ENCODE measurements at regions not wholly inside any gene's neighbourhood (a gene's known extent, or its start where the extent isn't known, plus 50 kb on each side); places are given as distances from the start of the nearest gene placed in this dataset.
"Not testable (repeated sequence)": the region's sequence is repeated elsewhere in the genome, so short reads cannot be mapped to it uniquely, and the experiment has no call there.

DNA sequence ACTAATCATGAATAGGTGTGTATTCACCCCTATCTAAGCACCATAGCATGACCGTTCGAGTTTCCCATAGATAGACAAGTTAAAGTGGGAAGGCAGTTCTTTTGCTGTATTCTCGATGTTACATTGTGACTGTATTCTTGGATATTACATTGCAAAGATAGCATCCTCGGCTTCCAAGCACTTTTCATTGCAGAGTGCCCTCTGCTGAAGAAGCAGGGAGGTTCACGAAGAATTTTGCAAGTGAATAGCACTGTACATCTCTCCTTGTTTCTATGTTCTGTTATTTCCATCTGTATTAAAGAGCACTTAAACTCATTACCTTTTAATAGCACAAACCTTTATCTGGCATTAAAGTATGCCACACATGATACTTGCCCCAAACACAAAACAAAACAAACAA, 426.7 kb upstream of the ARX start:
- DNase-seq (ENCODE audit: low read depth): no peak
- no peak overlapping the region for H3K4me3 ChIP-seq (ENCODE audit: low read depth, low read length)

GRCh38 chrX:25433307-25433706, 417.5 kb upstream of the ARX start:
- no peak for DNase-seq (ENCODE audit: low read depth)
- H3K4me3 ChIP-seq (ENCODE audit: low read depth, low read length): no peak overlapping the region

DNA sequence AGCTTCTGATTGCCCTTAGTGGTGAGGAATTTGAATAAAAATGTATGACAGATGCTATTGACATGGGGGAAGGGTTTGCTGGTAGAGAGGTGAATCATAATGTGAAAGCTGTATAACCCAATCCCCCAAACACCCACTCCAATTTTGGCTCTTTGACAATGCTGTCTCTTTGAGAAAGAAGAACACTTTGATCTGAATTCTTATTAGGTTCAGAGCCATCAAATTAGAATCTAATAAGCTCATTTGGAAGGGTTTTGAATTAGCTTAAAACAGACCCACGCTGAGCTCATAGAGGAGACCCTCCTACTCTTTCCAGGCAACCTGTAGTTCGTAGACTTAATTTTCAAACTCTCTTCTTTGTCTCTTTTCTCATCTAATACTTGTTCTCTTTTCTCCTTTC, 416.6 kb upstream of the ARX start:
- no peak for DNase-seq (ENCODE audit: low read depth)
- no peak overlapping the region for H3K4me3 ChIP-seq (ENCODE audit: low read depth, low read length)

DNA sequence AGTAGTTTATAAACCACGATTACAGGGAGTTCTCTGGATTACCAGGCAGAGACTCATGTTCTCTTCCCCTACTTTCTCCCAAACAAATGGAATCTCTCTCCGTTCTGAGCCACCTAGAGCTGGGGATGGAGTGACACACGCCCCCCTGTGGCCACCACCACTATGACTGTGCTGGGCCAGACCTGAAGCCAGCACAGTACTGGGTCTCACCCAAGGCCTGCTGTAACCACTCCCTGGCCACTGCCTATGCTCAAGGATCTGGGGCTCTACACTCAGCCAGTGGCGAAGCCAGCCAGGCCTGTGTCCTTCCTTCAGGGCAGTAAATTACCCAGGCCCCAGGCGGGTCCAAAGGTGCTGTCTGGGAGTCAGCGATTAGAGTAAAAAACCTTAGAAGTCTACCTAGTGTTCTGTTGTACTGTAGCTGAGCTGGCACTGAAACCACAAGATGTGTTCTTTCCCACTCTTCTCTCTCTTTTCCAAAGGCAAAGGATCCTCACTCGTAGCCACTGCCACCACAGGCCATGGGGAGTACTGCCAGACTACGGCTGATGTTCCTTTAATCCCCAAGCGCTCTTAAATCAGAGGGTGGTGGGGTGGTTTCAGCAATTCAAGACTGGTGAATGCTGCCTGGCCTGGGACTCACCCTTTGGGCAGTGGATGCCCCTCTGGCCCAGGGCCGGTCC, 412.2 kb upstream of the ARX start:
- DNase-seq (ENCODE audit: low read depth): no peak
- no peak overlapping the region for H3K4me3 ChIP-seq (ENCODE audit: low read depth, low read length)

GRCh38 chrX:25404163-25404562, 388.4 kb upstream of the ARX start:
- H3K4me3 ChIP-seq (ENCODE audit: low read depth, low read length); DNase-seq (ENCODE audit: low read depth): not testable (repeated sequence)

DNA sequence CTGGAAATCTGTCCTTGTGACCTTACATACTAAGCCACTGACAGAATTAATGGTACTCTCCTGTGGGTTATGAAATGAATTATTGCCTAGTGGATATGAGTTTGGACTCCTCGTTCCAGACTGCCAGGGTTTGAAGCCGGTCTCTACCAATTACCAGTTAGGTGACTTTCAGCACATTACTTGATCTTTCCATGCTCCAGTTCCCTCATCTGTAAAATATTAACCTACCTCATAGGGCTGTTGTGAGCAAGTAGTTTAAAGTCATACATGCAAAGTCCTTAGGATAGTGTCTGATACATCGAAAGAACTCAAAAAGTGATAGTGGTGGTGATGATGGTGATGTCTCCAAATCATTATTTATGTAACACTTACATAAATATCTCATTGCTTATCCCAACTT, 373.5 kb upstream of the ARX start:
- H3K4me3 ChIP-seq (ENCODE audit: low read depth, low read length): no peak overlapping the region
- DNase-seq (ENCODE audit: low read depth): no peak

- no peak for DNase-seq (ENCODE audit: low read depth)
- no peak overlapping the region for H3K4me3 ChIP-seq (ENCODE audit: low read depth, low read length)
These were observed 367.4 kb upstream of the ARX start for GRCh38 chrX:25383196-25383595.

- no peak overlapping the region for H3K4me3 ChIP-seq (ENCODE audit: low read depth, low read length)
- DNase-seq (ENCODE audit: low read depth): no peak
These were observed 340.7 kb upstream of the ARX start for GRCh38 chrX:25356456-25356855.

DNA sequence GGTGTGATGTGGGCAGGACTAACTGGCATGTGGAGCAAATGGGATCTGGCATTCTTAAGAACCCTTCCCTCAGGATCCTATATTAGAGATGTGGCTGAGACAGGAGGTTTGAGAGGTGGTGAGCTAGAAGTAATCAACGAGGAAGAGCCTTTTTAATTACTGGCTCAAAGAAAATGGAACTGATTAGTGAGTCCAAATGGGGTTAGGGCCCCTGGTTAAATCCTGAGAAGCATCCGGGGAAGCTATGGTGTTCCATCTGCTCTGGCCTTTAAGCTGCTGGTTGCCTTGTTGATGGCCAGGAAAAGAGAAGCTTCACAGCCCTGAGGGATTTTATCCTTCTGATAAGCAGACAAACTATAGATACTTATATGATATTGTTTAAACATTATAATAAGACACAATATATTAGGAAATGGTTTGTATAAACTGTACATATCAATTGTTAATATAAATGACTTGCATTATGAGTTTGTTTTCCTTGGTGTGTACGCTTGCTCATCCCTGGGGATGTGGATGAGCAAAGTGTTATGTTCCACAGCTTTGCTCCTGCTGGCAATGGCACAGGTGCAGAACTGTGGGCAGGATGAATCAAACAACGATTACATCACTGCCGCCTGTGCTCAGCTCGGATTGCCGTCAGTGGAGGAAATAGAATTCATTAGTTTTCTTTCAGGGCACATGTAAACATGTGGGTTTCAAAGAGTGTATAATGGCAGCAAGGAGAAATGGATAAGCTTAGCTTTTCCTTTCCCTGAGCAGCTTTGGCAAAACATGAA, 328.6 kb upstream of the ARX start:
- no peak overlapping the region for H3K4me3 ChIP-seq (ENCODE audit: low read depth, low read length)
- DNase-seq (ENCODE audit: low read depth): no peak

DNA sequence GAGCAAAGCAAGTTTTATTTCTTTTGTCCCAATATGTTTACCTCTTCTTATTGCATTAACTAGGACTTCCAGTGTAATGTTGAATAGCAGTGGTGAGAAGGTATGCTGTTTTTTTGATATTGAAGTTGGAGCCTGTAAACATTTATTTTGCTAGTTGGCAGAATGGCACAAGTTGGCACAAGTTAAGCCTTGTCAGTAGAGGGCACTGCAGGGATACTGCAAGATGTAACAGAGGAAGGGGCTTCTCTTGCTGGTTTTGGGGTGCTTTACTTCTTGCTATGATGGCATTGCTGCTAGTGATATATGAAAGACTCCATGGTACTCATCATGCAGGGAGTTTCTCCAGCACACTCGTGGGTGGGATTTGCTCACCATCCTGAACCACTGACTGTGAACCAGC, 327.3 kb upstream of the ARX start:
- DNase-seq (ENCODE audit: low read depth): no peak
- no peak overlapping the region for H3K4me3 ChIP-seq (ENCODE audit: low read depth, low read length)

GRCh38 chrX:25337841-25338240, 322.1 kb upstream of the ARX start:
- no peak for DNase-seq (ENCODE audit: low read depth)

DNA sequence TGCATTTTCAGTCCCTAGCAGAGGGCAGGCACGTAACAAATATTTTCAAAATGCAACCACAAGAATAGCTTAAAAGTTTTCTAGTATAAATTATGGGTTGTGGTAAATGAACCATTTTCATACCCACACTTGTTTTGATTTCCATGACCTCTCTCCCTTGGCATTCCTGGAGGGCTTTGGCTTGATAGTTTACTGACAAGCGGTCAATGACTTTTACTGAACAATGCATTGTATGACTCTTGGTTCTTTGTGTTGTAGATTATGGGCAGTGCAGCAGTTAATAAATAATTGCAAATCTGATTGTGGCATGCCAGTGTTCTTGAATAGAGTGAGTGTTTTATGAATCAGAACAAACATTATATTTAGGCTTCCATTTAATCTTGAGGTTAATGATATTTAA, 285.2 kb upstream of the ARX start:
- DNase-seq (ENCODE audit: low read depth): no peak
- H3K4me3 ChIP-seq (ENCODE audit: low read depth, low read length): no peak overlapping the region

More at GRCh38 chrX:25337841-25338240, 322.1 kb upstream of the ARX start:
- H3K4me3 ChIP-seq (ENCODE audit: low read depth, low read length): no peak overlapping the region

DNA sequence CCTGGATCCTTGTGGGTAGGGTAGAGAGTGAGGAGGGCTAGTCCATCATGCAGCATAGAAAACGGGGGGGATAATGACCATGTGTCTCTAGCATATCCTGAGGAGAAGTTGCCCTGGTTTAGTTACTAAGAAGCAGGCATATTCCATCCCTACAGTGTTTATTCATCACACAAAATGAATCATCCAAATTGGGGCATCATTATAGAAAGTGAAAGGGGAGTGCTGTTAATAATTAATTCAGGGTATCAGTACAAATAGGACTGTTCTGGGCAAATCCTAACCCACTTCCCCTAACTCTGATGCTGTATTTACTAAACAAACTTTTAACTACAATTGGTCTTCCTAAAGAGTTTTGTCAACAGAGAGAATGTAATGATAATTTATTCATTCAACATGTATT, 281.1 kb upstream of the ARX start:
- no peak for DNase-seq (ENCODE audit: low read depth)
- H3K4me3 ChIP-seq (ENCODE audit: low read depth, low read length): no peak overlapping the region

GRCh38 chrX:25295466-25295865, 279.7 kb upstream of the ARX start:
- H3K4me3 ChIP-seq (ENCODE audit: low read depth, low read length): no peak overlapping the region
- no peak for DNase-seq (ENCODE audit: low read depth)

GRCh38 chrX:25290132-25290531, 274.4 kb upstream of the ARX start:
- no peak for DNase-seq (ENCODE audit: low read depth)
- H3K4me3 ChIP-seq (ENCODE audit: low read depth, low read length): no peak overlapping the region

DNA sequence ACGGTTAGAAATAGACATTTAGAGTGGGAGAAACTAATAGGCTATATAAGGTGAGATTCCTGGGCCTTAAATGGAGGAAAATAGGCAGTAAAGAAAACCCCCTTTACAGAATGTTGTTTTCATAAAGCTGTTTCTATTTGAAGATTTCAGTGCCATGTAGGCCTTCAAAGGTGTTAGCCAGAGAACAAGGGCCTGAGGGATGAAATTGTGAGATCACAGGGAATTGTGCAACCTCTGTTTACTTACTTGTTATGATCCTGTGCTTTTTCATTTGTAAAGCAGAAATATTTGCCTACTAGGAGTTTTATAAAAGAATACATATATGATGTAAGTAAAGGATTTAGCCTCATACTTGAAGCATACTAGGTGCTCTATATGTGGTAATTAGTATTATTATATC, 272.9 kb upstream of the ARX start:
- DNase-seq (ENCODE audit: low read depth): no peak

GRCh38 chrX:25287521-25287920, 271.8 kb upstream of the ARX start:
- DNase-seq (ENCODE audit: low read depth): no peak
- H3K4me3 ChIP-seq (ENCODE audit: low read depth, low read length): no peak overlapping the region

More for the DNA sequence above, 272.9 kb upstream of the ARX start:
- H3K4me3 ChIP-seq (ENCODE audit: low read depth, low read length): no peak overlapping the region

DNA sequence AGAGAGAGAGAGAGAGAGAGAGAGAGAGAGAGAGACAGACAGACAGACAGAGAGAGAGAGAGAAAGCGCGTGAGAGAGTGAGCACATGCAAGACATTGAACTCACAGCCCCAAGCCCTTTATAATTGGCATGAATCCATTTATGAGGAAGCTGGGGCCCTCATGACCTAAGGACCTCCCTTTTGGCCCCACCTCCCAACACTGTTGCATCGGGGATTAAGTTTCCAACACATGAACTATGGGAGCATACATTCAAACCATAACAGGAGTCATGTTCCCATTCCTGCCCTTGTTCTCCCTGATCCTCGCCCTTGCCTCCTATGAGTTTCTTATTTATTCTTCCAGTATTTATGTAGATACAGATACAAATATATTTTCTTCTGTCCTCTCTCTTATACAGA, 269.8 kb upstream of the ARX start:
- no peak for DNase-seq (ENCODE audit: low read depth)
- no peak overlapping the region for H3K4me3 ChIP-seq (ENCODE audit: low read depth, low read length)

DNA sequence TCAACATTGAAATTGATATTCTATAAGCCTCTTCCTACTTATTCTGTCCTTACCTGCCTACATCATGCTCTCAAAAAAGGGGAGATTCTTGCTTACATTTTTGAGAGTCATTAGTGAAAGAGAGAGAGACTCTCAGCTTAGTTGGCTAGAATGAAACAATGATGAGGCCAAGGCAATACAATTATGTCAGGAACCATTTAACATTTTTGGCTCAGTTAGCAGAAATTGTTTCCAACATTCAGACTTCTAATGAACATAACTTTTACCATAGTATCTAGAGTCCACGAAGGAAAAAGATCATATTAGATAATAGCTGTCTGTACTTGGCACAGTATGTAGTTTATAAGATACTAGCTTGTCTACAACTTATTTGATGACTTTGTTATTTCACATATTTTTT, 263.7 kb upstream of the ARX start:
- no peak overlapping the region for H3K4me3 ChIP-seq (ENCODE audit: low read depth, low read length)
- no peak for DNase-seq (ENCODE audit: low read depth)

GRCh38 chrX:25278341-25278740, 262.6 kb upstream of the ARX start:
- DNase-seq (ENCODE audit: low read depth): no peak
- no peak overlapping the region for H3K4me3 ChIP-seq (ENCODE audit: low read depth, low read length)

GRCh38 chrX:25277574-25277973, 261.8 kb upstream of the ARX start:
- DNase-seq (ENCODE audit: low read depth): no peak

More at GRCh38 chrX:25277574-25277973, 261.8 kb upstream of the ARX start:
- no peak overlapping the region for H3K4me3 ChIP-seq (ENCODE audit: low read depth, low read length)
